GM18517 (cell line): ENCODE measurements at regions not wholly inside any gene's neighbourhood (a gene's known extent, or its start where the extent isn't known, plus 50 kb on each side); places are given as distances from the start of the nearest gene placed in this dataset.

ENCODE experiments used
- ATAC-seq: cut with Tn5 transposase; IDR thresholded peaks from one replicate; pipeline ENCODE4 v1.9.1; 2021; ENCODE audit warnings: mild to moderate bottlenecking, moderate library complexity; ENCODE audit not compliant: unreplicated experiment

DNA sequence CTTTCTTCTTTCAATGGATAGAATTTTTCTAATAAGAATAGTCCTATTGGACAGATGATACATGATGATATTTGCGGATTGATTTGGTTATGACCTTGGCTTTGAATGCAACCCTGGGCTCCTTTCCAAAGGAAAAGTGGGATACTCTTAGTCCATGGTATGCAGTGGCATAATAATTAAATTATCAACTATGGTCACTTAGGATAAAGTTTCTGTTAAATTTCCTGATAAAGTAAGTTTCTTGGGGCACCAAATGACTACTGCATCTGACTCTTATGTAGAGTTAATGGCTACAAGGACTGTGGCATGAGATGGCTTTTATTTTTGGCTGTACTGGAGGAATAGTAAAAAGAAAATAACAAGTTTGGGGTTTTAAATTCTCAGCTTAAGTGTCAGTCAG is 126.7 kb downstream of the QPCT start:
- no peak for ATAC-seq

DNA sequence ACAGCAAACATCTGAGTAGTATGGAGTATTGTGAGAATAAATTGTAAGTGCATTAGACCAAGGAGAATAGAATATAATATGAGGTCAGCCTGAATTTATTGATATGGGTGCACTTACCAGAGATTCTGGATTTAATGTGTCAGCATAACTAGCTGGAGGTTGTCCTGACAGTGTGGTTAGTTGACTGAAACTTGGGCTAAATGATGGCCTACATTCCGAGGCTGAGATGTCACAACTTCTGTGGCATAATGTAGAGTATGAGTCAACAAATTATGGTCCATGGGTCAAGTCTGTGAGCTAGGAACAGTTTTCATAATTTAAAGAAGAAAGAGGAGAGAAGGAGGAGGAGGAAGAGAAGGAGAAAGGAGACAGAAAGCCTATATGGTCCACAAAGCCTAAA is 127.6 kb downstream of the QPCT start:
- ATAC-seq = no peak

GRCh38 chr2:37472959-37473358 is 128.5 kb downstream of the QPCT start:
- ATAC-seq = no peak

- no peak for ATAC-seq
Measured at GRCh38 chr2:37476411-37476810, 132.0 kb downstream of the QPCT start.

GRCh38 chr2:37477921-37478320 is 133.5 kb downstream of the QPCT start:
- no peak for ATAC-seq

DNA sequence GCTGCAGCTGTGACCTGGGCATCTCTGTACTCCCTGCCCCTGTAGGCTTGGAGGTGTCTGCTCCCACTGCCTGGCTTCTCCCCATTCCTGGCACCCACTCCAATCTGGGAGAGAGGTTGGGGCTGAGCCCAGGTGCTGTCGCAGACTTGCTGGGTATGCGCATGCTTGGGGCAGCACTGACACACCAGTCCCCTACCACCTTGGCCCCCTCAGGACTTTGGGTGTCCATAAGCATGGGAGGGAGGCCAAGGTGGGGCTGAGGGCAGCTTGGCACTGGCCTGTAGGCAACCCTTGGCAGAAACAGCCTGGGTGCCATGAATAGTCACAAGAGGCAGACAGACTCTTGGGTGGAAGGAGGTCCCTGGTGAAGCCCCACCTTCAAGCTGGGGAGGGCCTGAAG is 136.8 kb downstream of the QPCT start:
- ATAC-seq = no peak

DNA sequence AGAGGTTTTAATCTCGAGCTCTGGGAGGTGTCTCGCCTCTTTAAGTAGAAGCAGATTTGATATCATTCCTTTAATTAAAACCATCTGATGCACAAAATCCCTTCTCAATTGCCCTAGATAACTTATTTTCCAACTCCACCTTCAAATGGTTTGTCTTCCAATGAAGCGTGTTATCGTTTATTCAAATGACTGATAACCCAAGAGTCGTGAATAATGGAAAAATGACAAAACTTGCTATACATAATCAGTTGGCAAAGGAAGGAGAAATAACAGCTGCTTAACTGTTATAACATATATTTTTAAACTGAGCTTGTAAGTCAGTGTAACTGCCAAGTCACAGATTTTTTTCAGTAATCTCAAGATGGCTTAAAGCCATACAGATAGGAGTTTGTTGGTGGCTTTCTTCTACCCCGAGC is 144.6 kb downstream of the QPCT start:
- ATAC-seq = no peak

DNA sequence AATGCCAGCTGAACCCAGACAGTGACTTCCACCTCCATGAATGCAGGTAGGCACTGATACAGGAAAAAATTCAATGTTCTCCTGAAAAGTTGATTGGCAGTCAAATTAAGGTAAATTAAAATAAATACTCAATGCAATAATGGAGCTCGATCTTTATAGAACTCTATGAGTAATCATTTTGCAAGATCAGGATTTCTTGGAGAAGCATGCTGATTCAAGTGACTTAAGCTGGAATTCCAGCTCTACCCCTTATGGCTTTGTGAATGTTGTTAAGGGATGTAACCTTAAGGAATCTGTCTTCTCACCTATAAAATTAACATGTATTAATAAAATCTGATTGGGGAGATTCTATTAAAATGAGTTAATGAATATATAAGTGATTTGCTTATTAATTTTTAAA is 145.1 kb downstream of the QPCT start:
- ATAC-seq = no peak

GRCh38 chr2:37493425-37493824 is 149.0 kb downstream of the QPCT start:
- ATAC-seq = no peak

DNA sequence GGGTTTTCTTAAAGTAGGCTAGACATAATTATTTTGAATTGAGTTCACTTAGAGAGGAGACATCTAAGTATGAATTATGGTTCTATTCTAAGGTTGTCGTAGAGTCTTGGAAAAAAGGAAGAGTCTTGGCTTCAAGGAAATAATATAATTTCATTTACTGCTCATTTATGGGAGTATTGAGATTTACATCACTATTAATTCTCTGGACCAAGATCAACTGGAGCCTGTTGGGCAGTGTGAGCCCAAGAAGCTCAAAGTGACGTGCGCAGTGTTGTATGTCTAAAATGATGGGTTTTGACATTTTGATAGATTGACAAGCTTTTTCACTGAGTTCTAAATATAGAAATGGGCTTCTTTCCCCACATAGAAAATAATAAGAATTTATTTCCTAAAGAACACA is 154.7 kb downstream of the QPCT start:
- ATAC-seq = no peak

DNA sequence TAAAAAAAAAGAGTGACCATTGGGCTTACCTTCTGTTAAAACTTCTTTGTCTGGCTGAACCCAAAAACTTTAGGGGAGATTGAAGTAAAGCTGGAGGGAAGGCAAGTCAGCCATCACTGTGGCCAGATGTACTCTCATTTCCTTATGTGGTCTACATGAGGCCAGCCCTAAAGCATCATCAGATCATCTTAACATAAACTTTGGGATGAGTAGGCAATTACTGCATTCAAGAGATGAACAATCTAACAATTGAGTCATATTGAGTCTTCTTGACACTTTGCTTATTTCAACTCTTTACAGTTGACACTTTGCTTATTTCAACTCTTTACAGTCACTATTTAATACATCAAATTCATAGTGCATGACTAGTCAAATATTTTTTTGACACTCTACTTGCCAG is 155.6 kb downstream of the QPCT start:
- ATAC-seq = no peak

GRCh38 chr2:37501113-37501512 is 156.7 kb downstream of the QPCT start:
- ATAC-seq = no peak

GRCh38 chr2:37506407-37507050 is 162.1 kb downstream of the QPCT start:
- no peak for ATAC-seq

DNA sequence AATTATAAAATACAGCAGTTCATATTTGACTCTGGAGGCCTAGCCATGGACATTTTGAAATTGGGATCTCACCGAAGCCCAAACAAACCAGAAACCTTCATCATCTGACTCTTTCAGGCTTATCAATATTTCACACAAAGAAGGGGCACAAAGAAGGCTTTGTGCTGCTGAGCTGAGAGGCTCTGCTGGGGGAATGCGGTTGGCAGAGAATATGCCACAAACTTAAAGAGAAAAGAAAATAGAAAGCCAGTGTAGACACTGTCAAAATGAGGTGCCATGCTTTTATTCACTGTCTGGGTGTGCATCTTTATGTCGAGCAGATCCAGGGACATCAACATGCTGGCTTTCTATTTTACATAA is 162.6 kb downstream of the QPCT start:
- ATAC-seq = no peak

GRCh38 chr2:37507703-37508102 is 163.3 kb downstream of the QPCT start:
- no peak for ATAC-seq

GRCh38 chr2:37512971-37513370 is 158.5 kb downstream of the CDC42EP3 start:
- no peak for ATAC-seq

- ATAC-seq = no peak
Measured at GRCh38 chr2:37523814-37524362, 147.6 kb downstream of the CDC42EP3 start.

- ATAC-seq = no peak
Measured at GRCh38 chr2:37526323-37526722, 145.1 kb downstream of the CDC42EP3 start.

GRCh38 chr2:37526856-37527255 is 144.6 kb downstream of the CDC42EP3 start:
- ATAC-seq = no peak

DNA sequence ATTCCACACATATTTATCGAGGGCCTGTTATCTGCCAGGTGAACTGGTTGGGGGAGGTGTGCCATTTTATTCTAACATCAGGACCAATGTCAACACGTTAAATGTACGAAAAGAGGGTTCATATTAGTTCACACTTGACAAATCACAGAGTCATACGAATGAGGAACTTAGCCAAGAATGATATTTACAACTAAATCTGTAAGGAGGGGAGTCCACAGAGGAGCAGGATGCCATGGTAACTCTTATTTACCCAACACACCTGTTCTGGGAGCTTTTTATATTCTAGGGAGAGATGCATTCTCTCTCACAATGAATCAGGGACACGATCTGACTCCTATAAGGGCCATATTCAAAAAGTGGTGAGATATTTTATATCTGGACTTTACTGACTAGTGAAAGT is 144.1 kb downstream of the CDC42EP3 start:
- ATAC-seq = no peak

- no peak for ATAC-seq
Measured at GRCh38 chr2:37529830-37530415, 141.5 kb downstream of the CDC42EP3 start.

- no peak for ATAC-seq
Measured at GRCh38 chr2:37532503-37532902, 138.9 kb downstream of the CDC42EP3 start.

GRCh38 chr2:37537316-37537715 is 134.1 kb downstream of the CDC42EP3 start:
- no peak for ATAC-seq
